HG03280 (cell line): ENCODE measurements at regions not wholly inside any gene's neighbourhood (a gene's known extent, or its start where the extent isn't known, plus 50 kb on each side); places are given as distances from the start of the nearest gene placed in this dataset.

ENCODE experiments used
- ATAC-seq: cut with Tn5 transposase; IDR thresholded peaks from one replicate; pipeline ENCODE4 v1.9.1; 2021; ENCODE audit warnings: mild to moderate bottlenecking, moderate library complexity; ENCODE audit not compliant: unreplicated experiment

GRCh38 chr9:119775410-119775809 lies 406.2 kb upstream of the BRINP1 start:
- no peak for ATAC-seq

- ATAC-seq, result no peak
Measured at GRCh38 chr9:119773823-119774222, 404.6 kb upstream of the BRINP1 start.

- ATAC-seq, result no peak
Measured at GRCh38 chr9:119771341-119771740, 402.1 kb upstream of the BRINP1 start.

- no peak for ATAC-seq
Measured at GRCh38 chr9:119768266-119768665, 399.0 kb upstream of the BRINP1 start.

- no peak for ATAC-seq
Measured at GRCh38 chr9:119765632-119766175, 396.5 kb upstream of the BRINP1 start.

GRCh38 chr9:119763260-119763659 lies 394.0 kb upstream of the BRINP1 start:
- no peak for ATAC-seq

- ATAC-seq, result no peak
Measured at GRCh38 chr9:119761812-119762211, 392.6 kb upstream of the BRINP1 start.

GRCh38 chr9:119758990-119759389 lies 389.8 kb upstream of the BRINP1 start:
- ATAC-seq, result no peak

- no peak for ATAC-seq
Measured at GRCh38 chr9:119758241-119758640, 389.0 kb upstream of the BRINP1 start.

- no peak for ATAC-seq
Measured at GRCh38 chr9:119739476-119739875, 370.2 kb upstream of the BRINP1 start.

- ATAC-seq, result peak; percentile 94
Measured at GRCh38 chr9:119736491-119737454, 367.5 kb upstream of the BRINP1 start.

- ATAC-seq, result no peak
Measured at GRCh38 chr9:119727988-119728387, 358.8 kb upstream of the BRINP1 start.

GRCh38 chr9:119726035-119726434 lies 356.8 kb upstream of the BRINP1 start:
- ATAC-seq, result no peak

- ATAC-seq, result no peak
Measured at GRCh38 chr9:119722384-119722783, 353.1 kb upstream of the BRINP1 start.

GRCh38 chr9:119712325-119712724 lies 343.1 kb upstream of the BRINP1 start:
- ATAC-seq, result no peak

- no peak for ATAC-seq
Measured at GRCh38 chr9:119709431-119709830, 340.2 kb upstream of the BRINP1 start.

- no peak for ATAC-seq
Measured at GRCh38 chr9:119707228-119707845, 338.1 kb upstream of the BRINP1 start.

GRCh38 chr9:119701651-119702050 lies 332.4 kb upstream of the BRINP1 start:
- no peak for ATAC-seq

GRCh38 chr9:119698535-119698934 lies 329.3 kb upstream of the BRINP1 start:
- ATAC-seq, result no peak

- no peak for ATAC-seq
Measured at GRCh38 chr9:119697996-119698395, 328.8 kb upstream of the BRINP1 start.

- ATAC-seq, result no peak
Measured at GRCh38 chr9:119689879-119690278, 320.6 kb upstream of the BRINP1 start.

- ATAC-seq, result no peak
Measured at GRCh38 chr9:119688547-119688946, 319.3 kb upstream of the BRINP1 start.
